H7 (cell line): ENCODE measurements at regions not wholly inside any gene's neighbourhood (a gene's known extent, or its start where the extent isn't known, plus 50 kb on each side); places are given as distances from the start of the nearest gene placed in this dataset.
"Not testable (repeated sequence)": the region's sequence is repeated elsewhere in the genome, so short reads cannot be mapped to it uniquely, and the experiment has no call there.

Source experiments
- DNase-seq: peaks from one replicate; pipeline ENCODE4 v3.0.0; 2012
- H3K27me3 ChIP-seq: 2 replicates; pipeline ENCODE4 v1.6.0; 2011; ENCODE audit warnings: mild to moderate bottlenecking, low read length; ENCODE audit not compliant: control insufficient read depth, insufficient read depth
- H3K36me3 ChIP-seq: replicated peaks from 2 replicates; pipeline ENCODE4 v1.5.1; 2011; ENCODE audit warnings: low read length; ENCODE audit not compliant: control insufficient read depth, insufficient read depth
- H3K4me3 ChIP-seq: 2 replicates; pipeline ENCODE4 v1.5.1; 2011; ENCODE audit warnings: low read depth, mild to moderate bottlenecking, control low read depth, low read length, moderate library complexity; ENCODE audit not compliant: insufficient read depth

DNA sequence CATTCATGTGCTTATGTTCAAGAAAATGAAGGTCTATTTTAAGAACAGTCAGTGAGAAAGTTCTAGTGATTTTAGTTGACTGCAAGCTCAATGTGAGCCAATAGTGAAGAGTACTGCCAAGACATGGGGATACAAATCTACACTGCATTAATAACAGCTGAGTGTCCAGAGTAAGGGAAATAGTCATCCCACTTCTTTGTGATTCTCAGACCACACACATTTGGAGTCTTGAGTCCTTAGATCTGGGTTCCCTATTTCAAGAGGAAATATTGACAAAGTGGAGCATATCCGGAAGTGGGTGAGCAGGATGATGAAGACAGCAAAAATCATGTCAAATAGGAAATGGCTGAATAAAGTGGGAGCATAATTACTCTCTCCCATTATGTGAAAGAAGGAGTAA lies 171.1 kb downstream of the LARP7 start:
- no peaks in the 10 kb centered on the region for H3K27me3 ChIP-seq
- no peak overlapping the region for H3K4me3 ChIP-seq
- H3K36me3 ChIP-seq, result no peaks in the 10 kb centered on the region; the same call in 1 of the 2 replicates
- no peak for DNase-seq

- DNase-seq, result no peak
- Histone ChIP-seq H3K36me3 (no peaks in the 10 kb centered on the region; the same call in 1 of the 2 replicates), H3K27me3 (no peaks in the 10 kb centered on the region), H3K4me3 (no peak overlapping the region)
Measured at GRCh38 chr4:112813790-112814189, 176.8 kb downstream of the LARP7 start.

- H3K4me3 ChIP-seq, result peak overlapping the region; percentile 22
- DNase-seq, result peak; percentile 79
- no peaks in the 10 kb centered on the region for H3K36me3 ChIP-seq
- H3K27me3 ChIP-seq, result no peaks in the 10 kb centered on the region
Measured at GRCh38 chr4:112817933-112818593, 181.1 kb downstream of the LARP7 start.

DNA sequence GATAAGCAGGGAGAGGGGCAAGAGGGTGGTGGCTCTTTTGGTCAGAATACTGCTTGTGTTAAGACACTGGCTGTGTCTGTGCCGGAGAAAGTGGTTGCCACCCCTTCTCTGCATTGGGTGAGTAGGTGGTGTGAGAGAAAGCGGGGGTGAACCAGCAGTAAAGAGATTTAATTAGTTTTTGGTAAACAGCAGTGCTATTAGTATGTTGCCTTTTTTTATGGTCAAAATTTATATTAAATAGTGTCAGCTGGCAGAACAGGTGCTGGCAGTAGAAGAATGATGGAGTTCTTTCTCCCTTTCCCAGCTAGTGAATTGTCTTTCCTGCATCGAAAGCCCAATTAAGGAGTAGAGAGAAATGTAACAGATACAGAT lies 181.6 kb downstream of the LARP7 start:
- Histone ChIP-seq H3K4me3 (no peak overlapping the region), H3K27me3 (no peaks in the 10 kb centered on the region)

GRCh38 chr4:112819729-112820128 lies 182.8 kb downstream of the LARP7 start:
- H3K4me3 ChIP-seq, result no peak overlapping the region
- H3K36me3 ChIP-seq, result no peaks in the 10 kb centered on the region
- DNase-seq, result no peak
- H3K27me3 ChIP-seq, result no peaks in the 10 kb centered on the region

More for the DNA sequence above, 181.6 kb downstream of the LARP7 start:
- H3K36me3 ChIP-seq, result no peaks in the 10 kb centered on the region
- DNase-seq, result no peak

- Histone ChIP-seq H3K4me3 (no peak overlapping the region), H3K27me3 (no peaks in the 10 kb centered on the region), H3K36me3 (0 out of 2 replicates have a peak, but pooled peaks cover 2% of the 10 kb centered on the region)
- DNase-seq, result no peak
Measured at GRCh38 chr4:112823156-112823555, 186.2 kb downstream of the LARP7 start.

DNA sequence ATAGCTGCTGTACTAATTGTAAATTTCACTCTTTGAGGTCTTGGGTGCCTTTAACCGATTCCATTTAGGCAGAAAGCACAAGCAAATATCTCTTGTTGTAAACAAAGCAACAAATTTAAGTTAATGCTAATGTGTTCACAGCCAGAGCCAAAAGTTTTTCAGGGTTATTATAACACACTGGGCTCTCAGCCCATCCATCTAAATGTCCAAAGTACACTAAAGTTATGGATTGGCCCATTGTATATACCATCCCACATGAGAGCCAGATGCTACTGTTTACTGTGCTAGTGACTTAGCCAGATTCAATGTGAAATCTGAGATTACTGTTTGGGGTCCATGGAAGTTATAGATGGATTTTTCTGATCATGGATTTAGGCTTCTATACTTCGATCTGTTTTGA lies 186.7 kb downstream of the LARP7 start:
- H3K27me3 ChIP-seq, result no peaks in the 10 kb centered on the region
- no peak for DNase-seq
- H3K36me3 ChIP-seq, result 0 out of 2 replicates have a peak, but pooled peaks cover 2% of the 10 kb centered on the region
- H3K4me3 ChIP-seq, result no peak overlapping the region

GRCh38 chr4:112830753-112831386 lies 193.9 kb downstream of the LARP7 start:
- Histone ChIP-seq H3K36me3 (peaks cover 2% of the 10 kb centered on the region; the same call in 1 of the 2 replicates), H3K27me3 (no peaks in the 10 kb centered on the region)
- DNase-seq, result no peak

DNA sequence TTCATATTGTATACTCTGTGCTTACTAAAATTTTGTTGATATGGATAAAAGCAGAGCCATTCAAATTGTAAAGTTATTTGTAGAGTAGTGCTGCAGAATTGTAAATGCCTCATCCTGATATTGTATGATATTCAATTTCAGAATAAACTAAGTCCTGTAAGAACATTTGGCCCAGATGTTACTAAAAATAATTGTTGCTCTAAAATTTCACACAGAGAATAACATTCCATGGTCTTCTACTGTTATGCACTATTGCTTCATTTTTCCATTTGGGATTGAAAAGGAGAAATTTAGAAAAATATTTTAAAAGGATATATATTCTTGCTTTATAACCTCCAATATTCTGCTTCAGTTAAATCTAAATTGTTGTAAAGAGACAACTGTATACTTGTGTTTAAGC lies 195.6 kb downstream of the LARP7 start:
- H3K36me3 ChIP-seq, result no peaks in the 10 kb centered on the region; the same call in 1 of the 2 replicates
- no peaks in the 10 kb centered on the region for H3K27me3 ChIP-seq
- H3K4me3 ChIP-seq, result no peak overlapping the region
- DNase-seq, result no peak

More at GRCh38 chr4:112830753-112831386, 193.9 kb downstream of the LARP7 start:
- no peak overlapping the region for H3K4me3 ChIP-seq

- Histone ChIP-seq H3K27me3 (no peaks in the 10 kb centered on the region), H3K36me3 (no peaks in the 10 kb centered on the region; the same call in 1 of the 2 replicates), H3K4me3 (no peak overlapping the region)
- no peak for DNase-seq
Measured at GRCh38 chr4:112836895-112837294, 200.0 kb downstream of the LARP7 start.

DNA sequence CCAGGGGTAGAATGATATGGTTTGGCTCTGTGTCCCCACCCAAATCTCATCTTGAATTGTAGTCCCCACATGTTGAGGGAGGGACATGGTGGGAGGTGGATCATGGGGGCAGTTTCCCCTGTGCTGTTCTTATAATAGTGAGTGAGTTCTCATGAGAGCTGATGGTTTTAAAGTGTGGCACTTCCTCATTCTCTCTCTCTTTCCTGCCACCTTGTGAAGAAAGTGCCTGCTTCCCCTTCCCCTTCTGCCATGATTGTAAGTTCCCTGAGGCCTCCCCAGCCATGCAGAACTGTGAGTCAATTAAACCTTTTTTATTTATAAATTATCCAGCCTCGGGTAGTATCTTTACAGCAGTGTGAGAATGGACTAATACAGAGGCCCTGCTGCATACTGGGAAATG lies 201.1 kb downstream of the LARP7 start:
- not testable (repeated sequence) for H3K36me3 ChIP-seq, DNase-seq, H3K4me3 ChIP-seq, H3K27me3 ChIP-seq

GRCh38 chr4:112840061-112840460 lies 203.1 kb downstream of the LARP7 start:
- no peaks in the 10 kb centered on the region for H3K27me3 ChIP-seq
- no peak overlapping the region for H3K4me3 ChIP-seq
- DNase-seq, result no peak
- H3K36me3 ChIP-seq, result no peaks in the 10 kb centered on the region; the same call in 1 of the 2 replicates

GRCh38 chr4:112840619-112841018 lies 203.7 kb downstream of the LARP7 start:
- DNase-seq, result no peak
- H3K36me3 ChIP-seq, result no peaks in the 10 kb centered on the region; the same call in 1 of the 2 replicates
- H3K4me3 ChIP-seq, result no peak overlapping the region
- no peaks in the 10 kb centered on the region for H3K27me3 ChIP-seq

DNA sequence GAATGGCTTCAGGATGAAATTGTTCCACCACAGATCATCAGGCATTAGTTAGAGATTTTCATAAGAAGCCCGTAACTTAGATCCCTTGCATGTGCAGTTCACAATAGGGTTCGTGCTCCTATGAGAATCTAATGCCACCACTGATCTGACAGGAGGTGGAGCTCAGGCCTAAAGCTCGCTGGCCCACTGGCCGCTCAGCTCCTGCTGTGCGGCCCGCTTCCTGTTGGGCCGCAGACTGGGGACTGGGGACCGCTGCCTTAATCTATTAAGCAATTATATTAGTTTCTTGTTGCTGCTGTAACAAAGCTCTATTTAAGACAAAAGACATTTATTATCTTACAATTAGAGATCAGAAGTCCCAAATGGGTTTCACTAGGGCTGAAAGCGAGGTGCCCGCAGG lies 205.6 kb downstream of the LARP7 start:
- no peaks in the 10 kb centered on the region for H3K27me3 ChIP-seq
- no peak overlapping the region for H3K4me3 ChIP-seq
- peak; percentile 28 for DNase-seq
- H3K36me3 ChIP-seq, result no peaks in the 10 kb centered on the region; the same call in 1 of the 2 replicates

- no peak overlapping the region for H3K4me3 ChIP-seq
- DNase-seq, result no peak
- H3K27me3 ChIP-seq, result no peaks in the 10 kb centered on the region
- H3K36me3 ChIP-seq, result no peaks in the 10 kb centered on the region
Measured at GRCh38 chr4:112845386-112845785, 204.1 kb upstream of the ANK2 start.
